Upper lobe of left lung (tissue), 4 donors: ENCODE measurements at regions not wholly inside any gene's neighbourhood (a gene's known extent, or its start where the extent isn't known, plus 50 kb on each side); places are given as distances from the start of the nearest gene placed in this dataset.

Source experiments
- EP300 ChIP-seq, 4 donors: sonication (generic); formaldehyde crosslinking; IDR thresholded peaks; one replicate each; pipeline ENCODE4 v1.5.1; 2017; ENCODE audit warnings: antibody characterized with exemption in 4 of 4, control low read depth in 2 of 4
- POLR2A ChIP-seq, 4 donors: fragments of 450-650 bp; IDR thresholded peaks; one replicate each; pipeline ENCODE4 v1.5.1; 2016 to 2017; ENCODE audit warnings: antibody characterized with exemption in 4 of 4, mild to moderate bottlenecking in 2 of 4
- POLR2AphosphoS5 ChIP-seq, 2 donors: sonication (generic); formaldehyde crosslinking; IDR thresholded peaks; one replicate each; pipeline ENCODE4 v1.5.1; 2017; ENCODE audit warnings: antibody characterized with exemption in 2 of 2
- TF ChIP-seq, protein P1 (sequence below), 6 experiments: fragments of 450-650 bp in 4 of 6; fragments of 200-600 bp in 2 of 6; sonication (generic) in 2 of 6; IDR thresholded peaks; one replicate each; pipeline ENCODE4 v1.5.1; 2016 to 2019; ENCODE audit warnings: antibody characterized with exemption in 6 of 6

DNA sequence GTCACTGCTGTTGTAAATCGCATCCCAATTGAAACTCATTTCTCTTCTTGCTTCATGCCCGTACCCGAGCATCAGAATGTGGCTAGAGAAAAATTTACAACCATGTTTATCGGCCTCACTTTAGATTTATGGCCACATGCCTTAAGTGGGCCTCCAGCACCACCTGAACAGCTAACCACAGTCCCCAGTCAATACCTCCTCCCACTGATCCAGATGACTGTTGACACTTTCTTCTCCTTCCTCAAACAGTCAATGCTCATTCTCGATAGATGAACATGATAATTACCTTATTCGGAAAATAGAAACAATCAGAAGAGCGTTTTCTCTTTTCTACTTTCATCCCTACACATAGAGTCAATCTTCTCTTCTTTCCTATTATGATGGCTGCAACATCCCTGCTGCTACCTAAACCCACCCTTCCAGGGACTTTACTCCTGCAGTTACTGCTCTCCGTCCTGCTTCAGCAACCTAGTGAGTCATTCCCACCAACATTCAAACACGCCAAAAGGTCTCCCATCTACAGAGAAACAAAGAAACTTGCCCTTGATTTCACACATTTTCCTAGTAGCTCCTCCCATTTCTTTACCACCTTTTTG, 416.3 kb upstream of the MAF start:
- TF ChIP-seq, protein P1, sequence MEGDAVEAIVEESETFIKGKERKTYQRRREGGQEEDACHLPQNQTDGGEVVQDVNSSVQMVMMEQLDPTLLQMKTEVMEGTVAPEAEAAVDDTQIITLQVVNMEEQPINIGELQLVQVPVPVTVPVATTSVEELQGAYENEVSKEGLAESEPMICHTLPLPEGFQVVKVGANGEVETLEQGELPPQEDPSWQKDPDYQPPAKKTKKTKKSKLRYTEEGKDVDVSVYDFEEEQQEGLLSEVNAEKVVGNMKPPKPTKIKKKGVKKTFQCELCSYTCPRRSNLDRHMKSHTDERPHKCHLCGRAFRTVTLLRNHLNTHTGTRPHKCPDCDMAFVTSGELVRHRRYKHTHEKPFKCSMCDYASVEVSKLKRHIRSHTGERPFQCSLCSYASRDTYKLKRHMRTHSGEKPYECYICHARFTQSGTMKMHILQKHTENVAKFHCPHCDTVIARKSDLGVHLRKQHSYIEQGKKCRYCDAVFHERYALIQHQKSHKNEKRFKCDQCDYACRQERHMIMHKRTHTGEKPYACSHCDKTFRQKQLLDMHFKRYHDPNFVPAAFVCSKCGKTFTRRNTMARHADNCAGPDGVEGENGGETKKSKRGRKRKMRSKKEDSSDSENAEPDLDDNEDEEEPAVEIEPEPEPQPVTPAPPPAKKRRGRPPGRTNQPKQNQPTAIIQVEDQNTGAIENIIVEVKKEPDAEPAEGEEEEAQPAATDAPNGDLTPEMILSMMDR (IDR thresholded peaks at IDR 0.05) = no peak
- TF ChIP-seq POLR2AphosphoS5 (IDR thresholded peaks at IDR 0.05) (no peak), POLR2A (IDR thresholded peaks at IDR 0.05) (no peak), EP300 (IDR thresholded peaks at IDR 0.05) (no peak)
